ENCODE measurements at regions not wholly inside any gene's neighbourhood (a gene's known extent, or its start where the extent isn't known, plus 50 kb on each side); places are given as distances from the start of the nearest gene placed in this dataset.

- no peak for TF ChIP-seq EGR1 (IDR thresholded peaks at IDR 0.05)
- TF ChIP-seq YY1 (IDR thresholded peaks at IDR 0.05; ENCODE audit: low read depth), result no peak
- no peak for TF ChIP-seq EP300 (IDR thresholded peaks at IDR 0.05; ENCODE audit: borderline replicate concordance)
- TF ChIP-seq CEBPB (IDR thresholded peaks at IDR 0.05), result no peak
Measured at GRCh38 chr5:107085572-107085971, 585.2 kb downstream of the EFNA5 start.
